Right kidney (tissue), 1 donor: ENCODE measurements at regions not wholly inside any gene's neighbourhood (a gene's known extent, or its start where the extent isn't known, plus 50 kb on each side); places are given as distances from the start of the nearest gene placed in this dataset.
"Not testable (repeated sequence)": the region's sequence is repeated elsewhere in the genome, so short reads cannot be mapped to it uniquely, and the experiment has no call there.

Experiments
- DNase-seq: peaks from one replicate; pipeline ENCODE4 v3.0.0-alpha.2; 2016

DNA sequence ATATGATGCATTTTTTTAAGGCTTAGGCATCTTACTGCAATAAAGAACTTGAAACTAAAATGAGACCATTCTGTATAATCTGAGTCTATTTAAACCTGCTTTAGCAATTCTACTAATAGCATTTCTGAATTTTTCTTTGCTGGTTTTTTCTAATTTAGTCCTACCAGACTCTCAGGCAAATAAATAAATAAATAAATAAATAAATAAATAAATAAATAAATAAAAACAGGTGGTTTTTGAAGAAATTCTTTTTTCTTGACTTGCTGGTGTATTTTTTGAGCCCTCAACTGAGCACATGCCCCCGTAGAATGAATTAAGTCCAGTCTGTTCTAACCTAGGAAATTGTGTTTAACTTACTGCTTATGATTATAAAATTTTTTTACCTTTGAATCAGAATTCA is 134.7 kb upstream of the FOXP2 start:
- DNase-seq = no peak

GRCh38 chr7:114273218-114273617 is 141.4 kb upstream of the FOXP2 start:
- no peak for DNase-seq

- no peak for DNase-seq
These were observed 144.9 kb upstream of the FOXP2 start for GRCh38 chr7:114269714-114270113.

GRCh38 chr7:114267550-114267949 is 147.1 kb upstream of the FOXP2 start:
- not testable (repeated sequence) for DNase-seq

DNA sequence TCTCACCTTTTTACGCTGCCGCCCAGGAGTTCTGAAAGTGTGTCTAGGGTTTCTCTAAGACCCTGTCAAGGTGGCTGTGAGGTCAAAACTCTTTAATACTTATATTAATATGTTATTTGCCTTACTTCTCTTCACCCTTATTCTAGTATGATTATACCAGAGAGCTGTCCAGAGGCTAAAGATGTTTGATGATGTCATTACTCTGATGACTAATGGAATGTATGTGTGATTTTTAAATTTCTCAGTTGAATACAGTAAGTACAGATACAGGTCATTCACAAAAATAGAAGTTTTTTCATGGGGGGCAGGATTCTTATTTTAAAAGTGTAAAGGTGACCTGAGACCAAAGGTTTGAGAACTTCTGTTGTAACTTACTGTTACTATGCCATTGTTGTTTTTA is 150.6 kb upstream of the FOXP2 start:
- no peak for DNase-seq

- no peak for DNase-seq
These were observed 151.4 kb upstream of the FOXP2 start for GRCh38 chr7:114263219-114263618.

GRCh38 chr7:114255404-114255841 is 159.2 kb upstream of the FOXP2 start:
- DNase-seq = no peak

DNA sequence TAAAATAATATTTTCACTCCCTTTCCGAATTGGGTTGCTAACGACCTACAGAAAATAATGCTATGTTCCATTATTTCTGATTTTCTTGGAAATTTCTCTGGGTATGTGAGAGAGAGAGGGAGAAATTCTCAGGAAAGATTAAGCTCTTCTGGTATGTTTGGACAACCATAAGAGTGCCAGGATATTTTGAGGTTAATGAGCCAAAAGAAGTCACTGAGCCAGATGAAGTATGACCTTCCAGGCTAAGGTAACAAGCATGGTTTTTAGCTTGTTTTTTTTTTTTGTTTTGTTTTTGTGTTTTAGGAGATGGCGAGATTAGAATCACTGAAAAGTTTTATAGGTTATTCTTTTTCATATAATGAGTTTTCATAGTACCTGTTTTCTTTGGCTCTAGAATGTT is 171.0 kb upstream of the FOXP2 start:
- DNase-seq = no peak

DNA sequence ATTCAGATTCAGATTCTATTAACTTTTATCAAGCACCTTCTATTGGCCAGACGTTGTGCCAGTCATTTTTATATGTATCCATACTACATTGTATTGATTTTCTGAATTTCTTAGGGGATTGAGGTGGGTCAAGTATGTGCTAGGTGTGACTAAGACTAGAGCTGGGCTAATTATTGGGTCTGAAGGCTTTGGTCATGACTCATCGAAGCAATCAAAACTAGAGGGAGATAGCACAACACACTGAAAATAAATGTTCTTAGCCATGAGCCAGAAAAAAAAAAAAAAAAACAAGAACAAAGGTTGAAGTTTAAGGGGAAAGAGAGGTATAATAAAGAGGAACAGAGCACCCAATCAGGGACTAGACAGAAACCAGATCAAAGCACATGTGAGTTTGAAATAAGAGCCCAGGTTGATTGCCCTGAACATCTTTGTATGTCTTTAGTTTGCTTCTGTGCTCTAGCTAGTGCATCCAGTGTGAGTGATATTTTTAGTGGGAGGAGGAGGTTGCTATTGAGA is 171.6 kb upstream of the FOXP2 start:
- no peak for DNase-seq

- no peak for DNase-seq
These were observed 185.4 kb upstream of the FOXP2 start for GRCh38 chr7:114229246-114229645.

DNA sequence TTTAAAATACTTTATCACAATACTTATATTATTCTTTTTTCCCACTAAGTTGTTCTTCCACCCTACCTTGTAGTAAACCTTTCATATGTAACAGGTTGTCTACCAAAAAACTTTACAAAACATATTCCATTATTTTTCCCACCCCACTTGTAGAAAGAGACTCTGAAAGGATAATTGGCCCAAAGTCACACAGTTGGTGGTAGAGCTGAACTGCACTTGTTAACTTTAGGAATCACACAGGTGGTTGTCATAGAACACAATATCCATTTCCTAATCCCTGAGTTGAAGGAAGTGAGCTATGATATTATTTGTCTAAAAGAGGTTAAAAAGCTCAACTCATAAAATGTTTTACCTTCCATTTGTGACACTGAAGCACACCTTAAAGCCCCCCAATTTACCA is 188.8 kb upstream of the FOXP2 start:
- DNase-seq = no peak

GRCh38 chr7:114218283-114218682 is 196.3 kb upstream of the FOXP2 start:
- no peak for DNase-seq

DNA sequence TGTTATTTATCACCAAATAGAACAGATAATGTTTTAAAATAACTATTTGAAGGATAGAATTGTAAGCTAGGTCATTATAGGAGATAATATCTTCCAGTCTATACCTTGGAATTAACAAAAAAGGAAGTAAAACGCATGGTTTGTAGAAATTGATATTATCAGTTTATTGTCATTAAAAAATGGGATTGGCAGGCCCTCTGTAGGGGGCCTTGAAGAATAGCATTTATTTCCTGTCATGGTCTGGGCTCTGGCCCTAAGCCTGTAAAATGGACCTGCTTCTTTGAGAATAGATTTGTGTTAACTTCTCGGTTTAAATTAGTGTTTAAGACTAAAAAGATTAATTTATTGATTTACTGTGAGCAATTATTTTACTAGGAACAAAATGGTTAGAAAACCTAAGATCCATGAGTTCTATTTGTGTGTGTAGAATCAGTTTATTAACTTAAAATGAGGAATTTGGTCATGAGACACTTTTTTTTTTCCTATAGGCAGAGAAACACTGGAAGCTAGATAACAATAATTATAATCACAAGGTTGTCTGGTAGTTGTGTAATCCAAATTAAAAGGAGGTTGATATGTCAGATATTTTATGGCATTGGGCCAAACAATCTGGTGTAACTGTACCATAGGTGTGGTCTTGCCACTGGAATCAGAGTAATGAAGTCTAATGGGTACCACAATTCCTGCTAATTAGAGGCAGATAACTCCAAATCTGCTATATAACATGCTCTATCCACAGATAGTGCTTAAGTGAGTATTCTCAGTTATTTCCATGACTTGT is 197.4 kb upstream of the FOXP2 start:
- DNase-seq = no peak

DNA sequence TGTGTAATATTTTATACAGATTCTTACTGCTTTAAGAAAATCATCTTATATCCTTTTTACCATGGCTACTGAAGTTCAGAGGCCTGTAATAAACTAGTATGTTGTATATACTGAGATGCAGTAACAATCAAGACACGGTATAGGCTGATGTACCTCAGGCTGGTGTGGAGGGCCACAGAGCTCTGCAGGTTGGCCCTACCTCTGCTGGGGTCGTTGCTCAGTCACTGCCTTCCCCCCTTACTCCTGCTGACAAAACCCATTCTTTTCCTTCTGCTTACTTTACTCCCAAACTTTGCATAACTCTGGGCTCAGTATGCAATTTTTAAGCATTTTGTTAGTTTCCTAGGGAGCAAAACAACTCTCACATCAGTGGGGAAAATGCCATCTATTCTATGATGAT is 200.1 kb upstream of the FOXP2 start:
- no peak for DNase-seq

GRCh38 chr7:114212721-114213429 is 201.7 kb upstream of the FOXP2 start:
- no peak for DNase-seq

- DNase-seq = no peak
These were observed 204.6 kb upstream of the FOXP2 start for GRCh38 chr7:114209968-114210367.

DNA sequence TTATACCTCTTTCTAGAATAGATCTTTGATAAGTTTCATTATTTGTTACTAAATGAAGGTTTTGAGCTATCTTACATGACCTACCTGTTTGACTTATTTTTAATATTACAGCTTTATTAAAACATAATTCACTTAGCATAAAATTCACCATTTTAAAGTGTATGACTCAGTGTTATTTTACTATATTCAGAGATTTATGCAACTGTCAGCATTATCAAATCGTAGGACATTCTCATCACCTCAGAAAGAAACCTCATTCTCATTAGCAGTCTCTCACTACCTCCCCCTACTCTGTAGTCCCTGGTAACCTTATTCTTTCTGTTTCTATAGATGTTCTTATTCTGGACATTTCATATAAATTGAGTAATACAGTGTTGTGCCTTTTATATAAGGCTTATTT is 207.9 kb upstream of the FOXP2 start:
- no peak for DNase-seq

- no peak for DNase-seq
These were observed 218.1 kb upstream of the FOXP2 start for GRCh38 chr7:114196517-114196916.

- no peak for DNase-seq
These were observed 224.2 kb upstream of the FOXP2 start for GRCh38 chr7:114190387-114190786.

DNA sequence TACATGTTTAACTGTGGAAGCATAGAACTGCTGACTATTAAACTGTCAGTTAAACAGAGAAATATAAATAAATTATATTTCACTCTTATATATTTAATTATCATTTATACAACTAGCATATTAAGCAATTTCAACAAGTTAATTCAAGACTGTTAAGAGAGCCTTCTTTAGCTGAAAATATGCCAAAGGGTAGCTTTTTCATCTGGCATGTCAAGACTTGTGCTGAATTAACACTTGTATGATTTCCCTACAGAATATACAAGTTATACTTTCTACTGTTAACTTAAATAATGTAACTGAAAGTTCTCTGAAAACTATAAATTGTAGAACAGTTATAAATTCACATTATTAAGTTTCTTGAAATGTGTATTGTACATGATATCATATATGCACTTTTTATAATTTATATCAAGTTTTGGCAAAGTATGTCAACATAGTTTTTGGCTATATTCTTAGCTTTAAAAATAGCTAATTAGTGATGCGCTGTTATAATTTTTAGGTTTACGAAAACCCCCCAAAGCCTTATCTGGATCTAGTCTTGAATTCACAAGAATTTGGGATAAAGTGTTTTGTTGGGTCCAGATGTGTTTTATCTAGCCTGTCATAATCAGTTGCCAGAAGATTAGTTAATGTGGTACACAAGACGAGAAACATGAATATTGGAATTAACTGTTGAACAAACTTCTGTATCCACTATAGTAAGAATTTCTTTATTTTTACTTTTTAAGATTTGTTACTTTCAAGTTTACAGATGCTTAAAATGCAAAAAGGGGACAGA is 231.1 kb upstream of the FOXP2 start:
- DNase-seq = no peak

DNA sequence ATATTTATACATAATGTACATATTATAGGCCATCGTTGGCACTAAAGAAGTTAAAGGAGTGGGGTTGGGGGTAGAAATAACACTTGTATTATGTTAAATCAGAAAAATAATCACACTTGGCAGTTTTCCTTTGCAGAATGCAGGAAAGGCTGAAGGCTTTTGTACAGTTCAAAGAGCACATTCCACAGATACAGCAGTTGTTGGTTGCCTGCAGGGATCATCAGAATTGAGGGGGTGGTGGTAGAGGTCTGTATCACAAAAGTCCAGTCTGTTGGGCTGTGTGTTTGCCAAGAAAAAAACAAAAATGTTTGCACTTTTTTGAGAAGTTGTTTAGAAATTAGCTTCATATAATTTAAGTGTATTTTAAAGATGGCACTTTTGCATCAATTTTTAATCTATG is 231.8 kb upstream of the FOXP2 start:
- no peak for DNase-seq

DNA sequence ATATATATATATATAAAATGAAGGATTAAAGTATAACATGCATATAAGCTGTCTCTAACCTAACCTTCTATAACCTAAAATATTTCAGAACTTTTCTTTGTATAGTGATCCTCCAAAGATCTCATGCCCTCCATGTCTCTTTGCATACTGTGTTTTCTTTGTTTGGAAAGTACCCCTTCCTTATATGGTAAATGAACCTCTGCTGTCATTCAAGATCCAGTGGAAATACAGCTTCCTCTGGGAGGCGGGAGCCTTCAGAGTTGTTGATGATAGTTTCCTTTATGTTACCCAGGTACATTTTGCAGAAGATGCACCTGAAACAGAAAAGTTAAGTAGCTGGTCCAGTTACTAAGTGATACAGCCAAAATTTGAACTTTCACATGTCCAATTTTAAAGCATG is 233.3 kb upstream of the FOXP2 start:
- DNase-seq = no peak
